ENCODE measurements at regions not wholly inside any gene's neighbourhood (a gene's known extent, or its start where the extent isn't known, plus 50 kb on each side); places are given as distances from the start of the nearest gene placed in this dataset.

DNA sequence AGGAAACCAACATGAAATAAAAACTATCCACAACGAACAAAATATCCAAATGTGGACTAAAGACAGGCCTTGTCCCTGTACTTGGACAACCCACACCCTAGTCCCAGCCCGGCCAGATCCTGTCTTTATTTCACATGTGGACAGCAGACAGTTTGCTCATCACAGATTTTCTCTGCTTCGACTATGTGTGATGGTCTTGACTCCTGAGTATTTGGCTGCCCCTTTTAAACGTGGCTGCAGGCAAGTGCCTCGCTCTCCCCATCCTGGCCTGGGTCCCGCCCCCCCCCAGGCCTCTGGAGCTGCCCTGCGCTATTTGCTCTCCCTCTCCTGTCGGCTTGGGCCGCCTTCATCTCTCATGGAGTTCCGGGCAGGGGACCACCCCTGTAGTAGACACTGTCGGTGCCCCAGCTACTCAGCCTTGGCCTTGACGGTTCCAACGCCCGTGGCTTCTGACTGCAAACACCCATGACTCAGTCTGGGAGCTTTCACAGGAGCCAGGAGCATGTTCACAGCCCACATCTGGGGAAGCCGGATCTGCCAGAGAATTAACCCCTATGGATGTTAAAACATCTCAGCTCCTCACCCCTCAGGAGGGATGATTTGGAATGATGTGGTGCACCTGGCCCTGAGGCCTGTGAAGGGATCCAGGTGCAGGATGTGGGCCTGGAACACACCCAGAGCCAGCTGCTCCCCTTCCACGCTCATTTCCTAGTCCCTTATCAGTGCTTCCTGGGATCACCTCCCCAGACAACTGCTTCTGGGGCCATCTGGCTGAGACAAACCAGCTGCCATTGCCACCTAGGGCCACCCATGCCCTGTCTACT lies 229.7 kb upstream of the RPL38 start:
- TF ChIP-seq, protein P1, sequence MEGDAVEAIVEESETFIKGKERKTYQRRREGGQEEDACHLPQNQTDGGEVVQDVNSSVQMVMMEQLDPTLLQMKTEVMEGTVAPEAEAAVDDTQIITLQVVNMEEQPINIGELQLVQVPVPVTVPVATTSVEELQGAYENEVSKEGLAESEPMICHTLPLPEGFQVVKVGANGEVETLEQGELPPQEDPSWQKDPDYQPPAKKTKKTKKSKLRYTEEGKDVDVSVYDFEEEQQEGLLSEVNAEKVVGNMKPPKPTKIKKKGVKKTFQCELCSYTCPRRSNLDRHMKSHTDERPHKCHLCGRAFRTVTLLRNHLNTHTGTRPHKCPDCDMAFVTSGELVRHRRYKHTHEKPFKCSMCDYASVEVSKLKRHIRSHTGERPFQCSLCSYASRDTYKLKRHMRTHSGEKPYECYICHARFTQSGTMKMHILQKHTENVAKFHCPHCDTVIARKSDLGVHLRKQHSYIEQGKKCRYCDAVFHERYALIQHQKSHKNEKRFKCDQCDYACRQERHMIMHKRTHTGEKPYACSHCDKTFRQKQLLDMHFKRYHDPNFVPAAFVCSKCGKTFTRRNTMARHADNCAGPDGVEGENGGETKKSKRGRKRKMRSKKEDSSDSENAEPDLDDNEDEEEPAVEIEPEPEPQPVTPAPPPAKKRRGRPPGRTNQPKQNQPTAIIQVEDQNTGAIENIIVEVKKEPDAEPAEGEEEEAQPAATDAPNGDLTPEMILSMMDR (IDR thresholded peaks at IDR 0.05): no peak
- no peak for TF ChIP-seq POLR2A (IDR thresholded peaks at IDR 0.05)

All from body of pancreas (tissue), 4 donors.